ENCODE measurements at regions not wholly inside any gene's neighbourhood (a gene's known extent, or its start where the extent isn't known, plus 50 kb on each side); places are given as distances from the start of the nearest gene placed in this dataset.

- Histone ChIP-seq H3K4me1 (no peaks in the 10 kb centered on the region), H3K4me3 (ENCODE audit: low read depth, low read length) (no peak overlapping the region), H3K27me3 (replicated peaks; ENCODE audit: control insufficient read depth, insufficient read depth, low read length) (no peaks in the 10 kb centered on the region), H3K36me3 (ENCODE audit: control insufficient read depth, insufficient read depth, low read length) (no peaks in the 10 kb centered on the region), H3K9me3 (no peaks in the 10 kb centered on the region)
- ChIA-PET POLR2A (no interaction called here), CTCF (no interaction called here)
- Mint-ChIP-seq H3K4me1 (ENCODE audit: low read depth, unreplicated experiment) (no peaks in the 10 kb centered on the region), H3K36me3 (ENCODE audit: insufficient read depth, unreplicated experiment) (no peaks in the 10 kb centered on the region), H3K4me3 (ENCODE audit: unreplicated experiment) (no peak overlapping the region), H3K9me3 (ENCODE audit: unreplicated experiment) (peaks cover 12% of the 10 kb centered on the region), H3K27ac (ENCODE audit: unreplicated experiment) (no peak overlapping the region), H3K27me3 (ENCODE audit: insufficient read depth, unreplicated experiment) (peaks cover 2% of the 10 kb centered on the region)
- no peak for TF ChIP-seq CTCF (IDR thresholded peaks at IDR 0.05; ENCODE audit: insufficient read depth in 1 of 2, low read depth in 1 of 2, low read length in 1 of 2, severe bottlenecking in 1 of 2, unreplicated experiment in 1 of 2)
- intact Hi-C loops (cut with micrococcal nuclease; ENCODE audit: unreplicated experiment) = no loop called here
- BruUV-seq (replicated peaks) = no TSS peak
- no peak for DNase-seq
Measured at GRCh38 chr1:242710847-242711246, 186.3 kb upstream of the PLD5 start.

- ChIA-PET CTCF (no interaction called here), POLR2A (no interaction called here)
- Histone ChIP-seq H3K27me3 (replicated peaks; ENCODE audit: control insufficient read depth, insufficient read depth, low read length) (no peaks in the 10 kb centered on the region), H3K4me3 (ENCODE audit: low read depth, low read length) (no peak overlapping the region), H3K4me1 (no peaks in the 10 kb centered on the region), H3K36me3 (ENCODE audit: control insufficient read depth, insufficient read depth, low read length) (no peaks in the 10 kb centered on the region), H3K9me3 (no peaks in the 10 kb centered on the region)
- H3K9me3 Mint-ChIP-seq (ENCODE audit: unreplicated experiment) = peaks cover 11% of the 10 kb centered on the region
- H3K27me3 Mint-ChIP-seq (ENCODE audit: insufficient read depth, unreplicated experiment) = peaks cover 7% of the 10 kb centered on the region
- TF ChIP-seq CTCF (IDR thresholded peaks at IDR 0.05; ENCODE audit: insufficient read depth in 1 of 2, low read depth in 1 of 2, low read length in 1 of 2, severe bottlenecking in 1 of 2, unreplicated experiment in 1 of 2) = no peak
- H3K36me3 Mint-ChIP-seq (ENCODE audit: insufficient read depth, unreplicated experiment) = no peaks in the 10 kb centered on the region
- H3K27ac Mint-ChIP-seq (ENCODE audit: unreplicated experiment) = no peak overlapping the region
- DNase-seq = no peak
- no peak overlapping the region for H3K4me3 Mint-ChIP-seq (ENCODE audit: unreplicated experiment)
- H3K4me1 Mint-ChIP-seq (ENCODE audit: low read depth, unreplicated experiment) = no peaks in the 10 kb centered on the region
- intact Hi-C loops (cut with micrococcal nuclease; ENCODE audit: unreplicated experiment) = no loop called here
- BruUV-seq (replicated peaks) = no TSS peak
Measured at GRCh38 chr1:242710286-242710685, 185.8 kb upstream of the PLD5 start.

GRCh38 chr1:242703467-242703866 is 179.0 kb upstream of the PLD5 start:
- TF ChIP-seq CTCF (IDR thresholded peaks at IDR 0.05; ENCODE audit: insufficient read depth in 1 of 2, low read depth in 1 of 2, low read length in 1 of 2, severe bottlenecking in 1 of 2, unreplicated experiment in 1 of 2) = no peak
- no peak for DNase-seq
- Mint-ChIP-seq H3K4me1 (ENCODE audit: low read depth, unreplicated experiment) (no peaks in the 10 kb centered on the region), H3K9me3 (ENCODE audit: unreplicated experiment) (no peaks in the 10 kb centered on the region), H3K36me3 (ENCODE audit: insufficient read depth, unreplicated experiment) (no peaks in the 10 kb centered on the region), H3K4me3 (ENCODE audit: unreplicated experiment) (no peak overlapping the region), H3K27me3 (ENCODE audit: insufficient read depth, unreplicated experiment) (peaks cover 5% of the 10 kb centered on the region), H3K27ac (ENCODE audit: unreplicated experiment) (no peak overlapping the region)
- intact Hi-C loops (cut with micrococcal nuclease; ENCODE audit: unreplicated experiment) = no loop called here
- Histone ChIP-seq H3K4me3 (ENCODE audit: low read depth, low read length) (no peak overlapping the region), H3K36me3 (ENCODE audit: control insufficient read depth, insufficient read depth, low read length) (no peaks in the 10 kb centered on the region), H3K4me1 (no peaks in the 10 kb centered on the region), H3K27me3 (replicated peaks; ENCODE audit: control insufficient read depth, insufficient read depth, low read length) (no peaks in the 10 kb centered on the region), H3K9me3 (no peaks in the 10 kb centered on the region)
- BruUV-seq (replicated peaks) = no TSS peak
- CTCF ChIA-PET = no interaction called here
- POLR2A ChIA-PET = no interaction called here

Measured in Caco-2 (cell line).